Uterus (tissue), 2 donors: ENCODE measurements at regions not wholly inside any gene's neighbourhood (a gene's known extent, or its start where the extent isn't known, plus 50 kb on each side); places are given as distances from the start of the nearest gene placed in this dataset.

ENCODE experiments used
- POLR2A ChIP-seq, 2 donors: fragments of 450-650 bp; IDR thresholded peaks; one replicate each; pipeline ENCODE4 v1.6.1; 2016; ENCODE audit warnings: antibody characterized with exemption in 2 of 2, mild to moderate bottlenecking in 1 of 2, moderate library complexity in 1 of 2
- TF ChIP-seq, protein P1 (sequence below), 4 experiments: fragments of 200-600 bp in 2 of 4; fragments of 450-650 bp in 2 of 4; sonication (generic) in 2 of 4; IDR thresholded peaks; one replicate each; pipeline ENCODE4 v1.5.1; 2016 to 2019; ENCODE audit warnings: antibody characterized with exemption in 4 of 4, mild to moderate bottlenecking in 2 of 4, moderate library complexity in 1 of 4

DNA sequence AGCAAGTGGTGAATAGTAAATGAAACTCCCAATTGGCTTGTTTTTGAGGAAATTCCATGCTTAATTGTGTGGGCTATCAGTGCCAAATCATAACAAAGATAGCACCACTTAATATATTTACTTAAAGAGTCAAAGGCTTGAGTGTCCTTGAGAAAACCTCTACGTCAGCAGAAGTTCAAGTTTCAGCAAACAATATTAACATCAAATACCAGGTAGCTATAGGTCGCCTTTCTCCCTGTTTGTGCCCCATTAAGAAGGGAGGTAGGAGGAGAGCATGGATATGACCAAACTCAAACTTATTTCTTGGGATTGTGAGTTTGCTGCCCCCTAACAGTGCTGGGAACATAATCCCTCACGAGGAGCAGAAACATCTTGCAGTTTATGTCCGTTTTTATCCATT is 105.6 kb upstream of the SYN3 start:
- TF ChIP-seq, protein P1, sequence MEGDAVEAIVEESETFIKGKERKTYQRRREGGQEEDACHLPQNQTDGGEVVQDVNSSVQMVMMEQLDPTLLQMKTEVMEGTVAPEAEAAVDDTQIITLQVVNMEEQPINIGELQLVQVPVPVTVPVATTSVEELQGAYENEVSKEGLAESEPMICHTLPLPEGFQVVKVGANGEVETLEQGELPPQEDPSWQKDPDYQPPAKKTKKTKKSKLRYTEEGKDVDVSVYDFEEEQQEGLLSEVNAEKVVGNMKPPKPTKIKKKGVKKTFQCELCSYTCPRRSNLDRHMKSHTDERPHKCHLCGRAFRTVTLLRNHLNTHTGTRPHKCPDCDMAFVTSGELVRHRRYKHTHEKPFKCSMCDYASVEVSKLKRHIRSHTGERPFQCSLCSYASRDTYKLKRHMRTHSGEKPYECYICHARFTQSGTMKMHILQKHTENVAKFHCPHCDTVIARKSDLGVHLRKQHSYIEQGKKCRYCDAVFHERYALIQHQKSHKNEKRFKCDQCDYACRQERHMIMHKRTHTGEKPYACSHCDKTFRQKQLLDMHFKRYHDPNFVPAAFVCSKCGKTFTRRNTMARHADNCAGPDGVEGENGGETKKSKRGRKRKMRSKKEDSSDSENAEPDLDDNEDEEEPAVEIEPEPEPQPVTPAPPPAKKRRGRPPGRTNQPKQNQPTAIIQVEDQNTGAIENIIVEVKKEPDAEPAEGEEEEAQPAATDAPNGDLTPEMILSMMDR (IDR thresholded peaks at IDR 0.05), result no peak
- TF ChIP-seq POLR2A (IDR thresholded peaks at IDR 0.05), result no peak
